Heart left ventricle (tissue), 16 donors: ENCODE measurements at regions not wholly inside any gene's neighbourhood (a gene's known extent, or its start where the extent isn't known, plus 50 kb on each side); places are given as distances from the start of the nearest gene placed in this dataset.
A peak's percentile ranks its signal among the peaks of the same experiment; 100 is the strongest.
"Not testable (repeated sequence)": the region's sequence is repeated elsewhere in the genome, so short reads cannot be mapped to it uniquely, and the experiment has no call there.

Source experiments
- ATAC-seq, 4 donors: fragments of 200-7000 bp; cut with Tn5 transposase; one replicate each; pipeline ENCODE4 v1.9.1; 2020 to 2022; ENCODE audit warnings: moderate library complexity in 4 of 4, mild to moderate bottlenecking in 3 of 4, moderate number of reproducible peaks in 1 of 4
- DNase-seq, 5 donors: peaks; one replicate each; pipeline ENCODE4 v3.0.0-alpha.2; 2020
- H3K27ac ChIP-seq, 12 donors: fragments of 200-600 bp; sonication (generic) in 4 of 12; one replicate each; pipeline versions ENCODE4 v1.5.0 to v1.8.0; 2016 to 2022; ENCODE audit warnings: mild to moderate bottlenecking in 2 of 12
- H3K27me3 ChIP-seq, 9 donors: fragments of 200-600 bp; sonication (generic) in 2 of 9; one replicate each; pipeline versions ENCODE4 v1.5.1 to v1.8.0; 2016 to 2022; ENCODE audit warnings: mild to moderate bottlenecking in 3 of 9
- H3K36me3 ChIP-seq, 9 donors: fragments of 200-600 bp; sonication (generic) in 2 of 9; one replicate each; pipeline versions ENCODE4 v1.5.0 to v1.8.0; 2018 to 2022; ENCODE audit warnings: mild to moderate bottlenecking in 2 of 9
- H3K4me1 ChIP-seq, 12 donors: fragments of 200-600 bp; sonication (generic) in 4 of 12; one replicate each; pipeline versions ENCODE4 v1.5.0 to v1.8.0; 2016 to 2022; ENCODE audit warnings: mild to moderate bottlenecking in 3 of 12
- H3K4me3 ChIP-seq, 12 donors: fragments of 200-600 bp; sonication (generic) in 4 of 12; one replicate each; pipeline versions ENCODE4 v1.5.0 to v1.8.0; 2017 to 2022; ENCODE audit warnings: mild to moderate bottlenecking in 9 of 12, moderate library complexity in 4 of 12
- H3K9me3 ChIP-seq, 12 donors: fragments of 200-600 bp; sonication (generic) in 4 of 12; one replicate each; pipeline versions ENCODE4 v1.5.0 to v1.8.0; 2016 to 2022; ENCODE audit warnings: mild to moderate bottlenecking in 1 of 12
- POLR2A ChIP-seq, 2 donors: fragments of 450-650 bp; IDR thresholded peaks; one replicate each; pipeline ENCODE4 v1.6.1; 2017; ENCODE audit warnings: antibody characterized with exemption in 2 of 2, mild to moderate bottlenecking in 2 of 2, moderate library complexity in 2 of 2
- WGBS, 4 donors: extraction: QIAGEN DNeasy Blood & Tissue Kit in 2 of 4; methylation state at CpG; one replicate each; pipeline versions ENCODE4 v1.1.5 to v1.1.7; 2013 to 2018; 5-methylcytosine and 5-hydroxymethylcytosine counted together
- intact Hi-C, 10 donors: fragments of 100-400 bp; cut with DNase I; formaldehyde crosslinking; loops; one replicate each; pipeline versions ENCODE4 v1.11.1 to v1.14.2; 2022
- TF ChIP-seq, protein P1 (sequence below), 12 donors: fragments of 200-600 bp; sonication (generic) in 4 of 12; IDR thresholded peaks; one replicate each; pipeline versions ENCODE4 v1.5.0 to v1.8.0; 2018 to 2022; ENCODE audit warnings: antibody characterized with exemption in 12 of 12, mild to moderate bottlenecking in 5 of 12
- donor health status: ischemic (EF 13 %, LVEDD 7.1; RV severe dilation, severe dysfunction).
- donor health status: healthy with polysubstance abuse.
- donor health status: DM: no; HTN: yes; CAD: no.
- donor health status: DM: no; HTN: no; CAD: no.
- donor health status: ischemic (EF 25% LVEDD 6.9; RV normal size, moderate dysfunction).
- donor health status: ischemic (EF 25% LVEDD 5.7; RV mildly dilated, moderate dysfunction).
- donor health status: healthy.
- donor health status: DM: yes; HTN: yes; CAD: no.
- donor health status: ischemic (EF 35%, LVEDD 5.7; RV mildly dilated, moderate dysfunction).
- donor health status: nonischemic (EF 11% LVEDD 7.7; RV severe dilation, severe dysfunction).
- donor health status: DM: yes; HTN: yes; CAD: no.
- donor health status: PGD.
- donor health status: ischemic (EF 29% LVEDD 5.4; RV normal size, mild dysfunction).
- donor health status: nonischemic (EF 23%, LVEDD 6.1; RV moderate dilation, normal function).

DNA sequence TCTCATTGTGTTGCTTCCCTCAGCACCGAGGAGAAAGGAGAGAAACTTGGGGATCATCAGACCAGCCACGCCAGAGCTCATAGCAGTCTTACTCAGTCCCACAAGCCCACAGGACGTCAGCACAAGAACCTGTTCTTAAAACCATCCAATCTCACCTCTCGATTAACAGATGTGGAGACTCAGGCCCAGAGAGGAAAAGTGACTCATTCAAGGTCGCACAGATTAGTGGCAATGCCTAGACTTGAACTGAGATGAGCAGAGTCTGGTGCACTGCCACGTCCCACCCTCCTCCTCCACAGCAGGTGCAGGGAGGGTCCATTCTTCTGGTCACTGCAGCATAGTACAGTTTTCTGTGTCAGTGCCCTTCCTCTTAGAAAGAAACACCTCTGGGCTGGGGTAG lies 154.9 kb upstream of the PZP start:
- no peaks in the 10 kb centered on the region for H3K9me3 ChIP-seq
- TF ChIP-seq, protein P1, sequence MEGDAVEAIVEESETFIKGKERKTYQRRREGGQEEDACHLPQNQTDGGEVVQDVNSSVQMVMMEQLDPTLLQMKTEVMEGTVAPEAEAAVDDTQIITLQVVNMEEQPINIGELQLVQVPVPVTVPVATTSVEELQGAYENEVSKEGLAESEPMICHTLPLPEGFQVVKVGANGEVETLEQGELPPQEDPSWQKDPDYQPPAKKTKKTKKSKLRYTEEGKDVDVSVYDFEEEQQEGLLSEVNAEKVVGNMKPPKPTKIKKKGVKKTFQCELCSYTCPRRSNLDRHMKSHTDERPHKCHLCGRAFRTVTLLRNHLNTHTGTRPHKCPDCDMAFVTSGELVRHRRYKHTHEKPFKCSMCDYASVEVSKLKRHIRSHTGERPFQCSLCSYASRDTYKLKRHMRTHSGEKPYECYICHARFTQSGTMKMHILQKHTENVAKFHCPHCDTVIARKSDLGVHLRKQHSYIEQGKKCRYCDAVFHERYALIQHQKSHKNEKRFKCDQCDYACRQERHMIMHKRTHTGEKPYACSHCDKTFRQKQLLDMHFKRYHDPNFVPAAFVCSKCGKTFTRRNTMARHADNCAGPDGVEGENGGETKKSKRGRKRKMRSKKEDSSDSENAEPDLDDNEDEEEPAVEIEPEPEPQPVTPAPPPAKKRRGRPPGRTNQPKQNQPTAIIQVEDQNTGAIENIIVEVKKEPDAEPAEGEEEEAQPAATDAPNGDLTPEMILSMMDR (IDR thresholded peaks at IDR 0.05), result no peak
- no peak for TF ChIP-seq POLR2A (IDR thresholded peaks at IDR 0.05)
- H3K4me1 ChIP-seq, result peaks cover 0 to 8% (median 0%) of the 10 kb centered on the region in 12 donors
- no peak for ATAC-seq
- H3K36me3 ChIP-seq, result no peaks in the 10 kb centered on the region
- intact Hi-C loops, result no loop called here
- no peaks in the 10 kb centered on the region for H3K27me3 ChIP-seq
- no peak overlapping the region for H3K27ac ChIP-seq
- 75 to 82% (median 78%) methylated on average over 6 of the region's 6 CpGs for WGBS, 4 donors
- DNase-seq, result peak in 1 of 5 donors; percentile 4
- H3K4me3 ChIP-seq, result no peak overlapping the region

DNA sequence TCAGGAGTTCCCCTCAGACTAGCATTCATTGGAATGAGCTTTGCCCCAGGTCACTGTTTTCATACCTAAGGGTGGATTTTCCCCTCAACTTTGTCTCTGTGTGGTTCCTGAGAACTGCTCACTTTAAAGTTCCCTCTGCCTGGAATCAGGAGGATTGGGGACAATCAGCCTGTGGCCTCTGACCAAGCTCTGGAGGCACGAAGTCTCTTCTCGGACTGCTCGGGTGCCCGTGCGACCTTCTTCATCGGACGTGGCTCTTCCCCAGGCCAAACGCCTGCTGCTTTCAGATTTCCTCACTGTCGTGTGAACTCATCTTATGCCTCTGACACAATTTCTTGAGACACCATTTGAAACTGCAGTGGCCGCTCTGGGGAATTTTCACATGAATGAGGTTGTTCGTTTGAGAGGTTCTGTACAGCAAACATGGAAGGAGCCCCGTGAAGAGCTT lies 153.7 kb upstream of the PZP start:
- no peak for TF ChIP-seq POLR2A (IDR thresholded peaks at IDR 0.05)
- TF ChIP-seq, protein P1 (IDR thresholded peaks at IDR 0.05), result no peak
- H3K4me1 ChIP-seq, result peaks cover 0 to 8% (median 0%) of the 10 kb centered on the region in 12 donors
- WGBS, 4 donors, result 80 to 82% (median 80%) methylated on average over 12 of the region's 12 CpGs
- ATAC-seq, result no peak
- H3K4me3 ChIP-seq, result no peak overlapping the region
- H3K27me3 ChIP-seq, result no peaks in the 10 kb centered on the region
- no peaks in the 10 kb centered on the region for H3K36me3 ChIP-seq
- intact Hi-C loops, result no loop called here
- H3K27ac ChIP-seq, result no peak overlapping the region
- DNase-seq, result no peak
- H3K9me3 ChIP-seq, result no peaks in the 10 kb centered on the region

DNA sequence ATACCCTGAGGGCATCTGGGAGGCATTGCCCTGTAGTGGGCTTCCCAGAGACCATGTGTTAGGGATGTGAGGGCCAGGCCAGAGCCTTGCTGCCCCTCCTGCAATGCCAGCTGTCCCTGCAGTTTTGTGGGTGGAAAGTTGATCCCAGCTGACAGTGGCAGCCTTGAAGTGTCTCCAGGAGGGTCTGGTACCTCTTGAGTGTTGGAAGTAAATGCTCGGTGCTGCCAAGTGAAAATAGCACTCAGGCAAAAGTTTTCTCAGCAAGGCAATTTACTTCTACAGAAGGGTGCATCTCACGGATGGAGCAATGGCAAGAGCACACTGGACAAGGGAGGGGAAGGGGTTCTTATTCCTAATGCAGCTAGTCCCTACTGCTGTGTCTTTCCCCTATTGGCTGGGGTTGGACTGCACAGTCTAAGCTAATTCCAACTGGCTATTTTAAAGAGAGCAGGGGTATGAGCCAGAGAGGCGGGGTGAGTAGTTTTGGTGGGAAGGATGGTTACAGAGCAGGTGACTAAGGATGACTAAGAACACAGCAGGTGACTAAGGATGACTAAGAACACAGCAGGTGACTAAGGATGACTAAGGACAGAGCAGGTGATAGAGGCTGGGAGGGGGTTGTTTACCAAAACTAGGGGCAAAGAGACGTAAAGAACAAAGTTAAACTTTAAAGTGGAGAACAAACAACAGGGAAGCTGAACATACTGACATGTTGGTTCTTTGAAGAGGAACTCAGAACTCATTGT lies 146.0 kb upstream of the PZP start:
- H3K9me3 ChIP-seq, result peaks cover 0 to 32% (median 23%) of the 10 kb centered on the region in 12 donors
- H3K4me1 ChIP-seq, H3K27me3 ChIP-seq, H3K27ac ChIP-seq, intact Hi-C loops, ATAC-seq, H3K36me3 ChIP-seq, H3K4me3 ChIP-seq, DNase-seq: not testable (repeated sequence)
- WGBS, 4 donors, result 88 to 96% (median 94%) methylated on average over 4 of the region's 4 CpGs

DNA sequence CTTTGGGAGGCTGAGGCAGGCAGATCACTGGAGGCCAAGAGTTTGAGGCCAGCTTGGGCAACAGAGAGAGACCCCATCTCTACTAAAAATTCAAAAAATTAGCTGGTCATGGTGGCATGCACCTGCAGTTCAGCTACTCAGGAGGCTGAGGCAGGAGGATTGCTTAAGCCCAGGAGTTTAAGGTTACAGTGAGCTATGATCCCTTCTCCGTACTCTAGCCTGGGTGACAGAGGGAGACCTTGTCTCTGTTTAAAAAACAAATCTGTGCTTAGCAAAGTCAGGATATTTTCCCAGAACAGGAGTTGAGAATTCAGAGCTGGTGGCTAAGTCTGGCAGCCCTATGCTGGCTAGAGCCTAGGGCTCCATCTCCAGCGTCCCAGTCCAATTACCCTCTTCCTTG lies 142.9 kb upstream of the PZP start:
- H3K4me1 ChIP-seq, result no peaks in the 10 kb centered on the region
- no peaks in the 10 kb centered on the region for H3K27me3 ChIP-seq
- ATAC-seq (no peak), DNase-seq (no peak)
- 91 to 100% (median 93%) methylated on average over 2 of the region's 2 CpGs for WGBS, 4 donors
- no peaks in the 10 kb centered on the region for H3K36me3 ChIP-seq
- H3K4me3 ChIP-seq, result no peak overlapping the region
- TF ChIP-seq, protein P1 (IDR thresholded peaks at IDR 0.05), result no peak
- no peak for TF ChIP-seq POLR2A (IDR thresholded peaks at IDR 0.05)
- H3K9me3 ChIP-seq, result peaks cover 0 to 32% (median 23%) of the 10 kb centered on the region in 12 donors
- H3K27ac ChIP-seq, result no peak overlapping the region
- intact Hi-C loops, result no loop called here
